GM23338 (cell line): ENCODE measurements at regions not wholly inside any gene's neighbourhood (a gene's known extent, or its start where the extent isn't known, plus 50 kb on each side); places are given as distances from the start of the nearest gene placed in this dataset.

Experiments
- ATAC-seq: fragments of 200-7000 bp; cut with Tn5 transposase; 3 replicates; pipeline ENCODE4 v1.9.1; 2020
- DNase-seq: peaks from one replicate; pipeline ENCODE4 v3.0.0-alpha.2; 2015; ENCODE audit warnings: low spot score
- H2AFZ ChIP-seq: fragments of 200-600 bp; sonication (generic); 2 replicates; pipeline ENCODE4 v1.8.0; 2016; ENCODE audit warnings: antibody characterized with exemption, mild to moderate bottlenecking, moderate library complexity
- H3F3A ChIP-seq: fragments of 200-600 bp; sonication (generic); replicated peaks from 2 replicates; pipeline ENCODE4 v1.8.0; 2017; ENCODE audit warnings: antibody characterized with exemption, mixed run types, low read depth
- H3K27ac ChIP-seq: fragments of 200-600 bp; sonication (generic); 2 replicates; pipeline ENCODE4 v1.6.1; 2016; ENCODE audit warnings: low read depth
- H3K27me3 ChIP-seq: fragments of 200-600 bp; sonication (generic); 2 replicates; pipeline ENCODE4 v1.8.0; 2016; ENCODE audit warnings: mild to moderate bottlenecking, mixed run types, moderate library complexity; ENCODE audit not compliant: insufficient read depth
- H3K36me3 ChIP-seq: fragments of 200-600 bp; sonication (generic); 2 replicates; pipeline ENCODE4 v1.8.0; 2016; ENCODE audit warnings: mild to moderate bottlenecking; ENCODE audit not compliant: insufficient read depth
- H3K4me1 ChIP-seq: fragments of 200-600 bp; sonication (generic); 2 replicates; pipeline ENCODE4 v1.8.0; 2016; ENCODE audit warnings: mild to moderate bottlenecking, moderate library complexity; ENCODE audit not compliant: insufficient read depth
- H3K4me2 ChIP-seq: fragments of 200-600 bp; sonication (generic); 2 replicates; pipeline ENCODE4 v1.7.1; 2017; ENCODE audit warnings: mixed run types
- H3K4me3 ChIP-seq: fragments of 200-600 bp; sonication (generic); 2 replicates; pipeline ENCODE4 v1.6.1; 2016; ENCODE audit warnings: mixed run types
- H3K79me2 ChIP-seq: fragments of 200-600 bp; sonication (generic); replicated peaks from 2 replicates; pipeline ENCODE4 v1.8.0; 2017; ENCODE audit warnings: mild to moderate bottlenecking; ENCODE audit not compliant: insufficient read depth
- H3K9me2 ChIP-seq: fragments of 200-600 bp; sonication (generic); 2 replicates; pipeline ENCODE4 v1.8.0; 2017; ENCODE audit not compliant: insufficient read depth
- H4K20me1 ChIP-seq: fragments of 200-600 bp; sonication (generic); replicated peaks from 2 replicates; pipeline ENCODE4 v1.8.0; 2017; ENCODE audit warnings: mild to moderate bottlenecking; ENCODE audit not compliant: insufficient read depth
- H3K27ac Mint-ChIP-seq: 2 replicates; pipeline ENCODE4 v1.8.0; 2020; ENCODE audit warnings: inconsistent platforms, mild to moderate bottlenecking, moderate library complexity, mixed read lengths
- H3K27me3 Mint-ChIP-seq: 3 replicates; pipeline ENCODE4 v1.8.0; 2022; ENCODE audit warnings: low read depth, mild to moderate bottlenecking, moderate library complexity, mixed read lengths, inconsistent platforms; ENCODE audit not compliant: insufficient read depth, poor library complexity
- H3K36me3 Mint-ChIP-seq: 3 replicates; pipeline ENCODE4 v1.8.0; 2021; ENCODE audit warnings: low read depth, mild to moderate bottlenecking, inconsistent platforms, moderate library complexity, mixed read lengths
- H3K4me1 Mint-ChIP-seq: 3 replicates; pipeline ENCODE4 v1.8.0; 2020; ENCODE audit warnings: mild to moderate bottlenecking, inconsistent platforms, mixed read lengths
- H3K4me3 Mint-ChIP-seq: 3 replicates; pipeline ENCODE4 v1.8.0; 2021; ENCODE audit warnings: moderate library complexity, mild to moderate bottlenecking, inconsistent platforms, mixed read lengths
- H3K9me3 Mint-ChIP-seq: 3 replicates; pipeline ENCODE4 v1.8.0; 2020; ENCODE audit warnings: moderate library complexity, mild to moderate bottlenecking, inconsistent platforms, mixed read lengths
- CREB1 ChIP-seq: fragments of 250-450 bp; sonication (Bioruptor Pico); IDR thresholded peaks from 2 replicates; pipeline ENCODE4 v1.5.0; 2020; ENCODE audit warnings: low read depth, mild to moderate bottlenecking, moderate library complexity
- EZH2 ChIP-seq: fragments of 200-600 bp; sonication (generic); IDR thresholded peaks from one replicate; pipeline ENCODE4 v1.8.0; 2017; ENCODE audit warnings: antibody characterized with exemption, mild to moderate bottlenecking, low read depth; ENCODE audit not compliant: unreplicated experiment
- EZH2phosphoT487 ChIP-seq: fragments of 200-600 bp; sonication (generic); IDR thresholded peaks from one replicate; pipeline ENCODE4 v1.8.1; 2018; ENCODE audit warnings: antibody characterized with exemption; ENCODE audit not compliant: unreplicated experiment
- JUNB ChIP-seq: IDR thresholded peaks from one replicate; pipeline ENCODE4 v1.6.1; 2016; ENCODE audit warnings: antibody characterized with exemption; ENCODE audit not compliant: unreplicated experiment
- NANOG ChIP-seq: IDR thresholded peaks from 2 replicates; pipeline ENCODE4 v1.6.1; 2016; ENCODE audit warnings: antibody characterized with exemption, borderline replicate concordance
- POLR2AphosphoS5 ChIP-seq: IDR thresholded peaks from 2 replicates; pipeline ENCODE4 v1.6.1; 2016; ENCODE audit warnings: antibody characterized with exemption, low read depth
- TF ChIP-seq, protein P1 (sequence below): IDR thresholded peaks from one replicate; pipeline ENCODE4 v1.6.1; 2018; ENCODE audit warnings: antibody characterized with exemption; ENCODE audit not compliant: unreplicated experiment
- TF ChIP-seq, protein P2 (sequence below): fragments of 250-450 bp; sonication (Bioruptor Pico); IDR thresholded peaks from 2 replicates; pipeline ENCODE4 v1.5.0; 2020; ENCODE audit warnings: mild to moderate bottlenecking, moderate library complexity
- TF ChIP-seq, protein P3 (sequence below), 2 experiments: fragments of 200-600 bp in 1 of 2; sonication (generic) in 1 of 2; conservative IDR thresholded peaks; 2 replicates each; pipeline versions ENCODE4 v1.5.1 to v1.6.1; 2016 to 2017; ENCODE audit warnings: antibody characterized with exemption in 2 of 2, low read depth in 2 of 2, mild to moderate bottlenecking in 2 of 2, moderate library complexity in 1 of 2
- TF ChIP-seq, protein P4 (sequence below): IDR thresholded peaks from 2 replicates; pipeline ENCODE4 v1.6.1; 2016; ENCODE audit warnings: antibody characterized with exemption

DNA sequence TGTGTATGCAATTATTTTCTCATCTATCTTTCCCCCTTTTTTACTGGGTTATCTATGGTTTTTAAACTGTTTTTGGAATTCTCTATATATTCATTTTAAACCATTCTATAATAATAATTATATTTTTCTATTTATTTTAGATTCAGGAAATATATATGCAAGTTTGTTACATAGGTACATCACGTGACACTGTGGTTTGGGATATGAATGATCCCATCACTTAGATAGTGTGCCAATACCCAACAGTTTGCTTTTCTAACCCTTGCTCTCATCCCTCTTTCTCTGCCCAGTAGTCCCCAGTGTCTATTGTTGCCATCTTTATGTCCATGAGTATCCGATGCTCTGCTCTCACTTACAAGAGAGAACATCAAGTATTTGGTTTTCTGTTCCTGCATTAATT lies 65.8 kb upstream of the SPHKAP start (continued):
- TF ChIP-seq, protein P1, sequence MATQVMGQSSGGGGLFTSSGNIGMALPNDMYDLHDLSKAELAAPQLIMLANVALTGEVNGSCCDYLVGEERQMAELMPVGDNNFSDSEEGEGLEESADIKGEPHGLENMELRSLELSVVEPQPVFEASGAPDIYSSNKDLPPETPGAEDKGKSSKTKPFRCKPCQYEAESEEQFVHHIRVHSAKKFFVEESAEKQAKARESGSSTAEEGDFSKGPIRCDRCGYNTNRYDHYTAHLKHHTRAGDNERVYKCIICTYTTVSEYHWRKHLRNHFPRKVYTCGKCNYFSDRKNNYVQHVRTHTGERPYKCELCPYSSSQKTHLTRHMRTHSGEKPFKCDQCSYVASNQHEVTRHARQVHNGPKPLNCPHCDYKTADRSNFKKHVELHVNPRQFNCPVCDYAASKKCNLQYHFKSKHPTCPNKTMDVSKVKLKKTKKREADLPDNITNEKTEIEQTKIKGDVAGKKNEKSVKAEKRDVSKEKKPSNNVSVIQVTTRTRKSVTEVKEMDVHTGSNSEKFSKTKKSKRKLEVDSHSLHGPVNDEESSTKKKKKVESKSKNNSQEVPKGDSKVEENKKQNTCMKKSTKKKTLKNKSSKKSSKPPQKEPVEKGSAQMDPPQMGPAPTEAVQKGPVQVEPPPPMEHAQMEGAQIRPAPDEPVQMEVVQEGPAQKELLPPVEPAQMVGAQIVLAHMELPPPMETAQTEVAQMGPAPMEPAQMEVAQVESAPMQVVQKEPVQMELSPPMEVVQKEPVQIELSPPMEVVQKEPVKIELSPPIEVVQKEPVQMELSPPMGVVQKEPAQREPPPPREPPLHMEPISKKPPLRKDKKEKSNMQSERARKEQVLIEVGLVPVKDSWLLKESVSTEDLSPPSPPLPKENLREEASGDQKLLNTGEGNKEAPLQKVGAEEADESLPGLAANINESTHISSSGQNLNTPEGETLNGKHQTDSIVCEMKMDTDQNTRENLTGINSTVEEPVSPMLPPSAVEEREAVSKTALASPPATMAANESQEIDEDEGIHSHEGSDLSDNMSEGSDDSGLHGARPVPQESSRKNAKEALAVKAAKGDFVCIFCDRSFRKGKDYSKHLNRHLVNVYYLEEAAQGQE: no peak

DNA sequence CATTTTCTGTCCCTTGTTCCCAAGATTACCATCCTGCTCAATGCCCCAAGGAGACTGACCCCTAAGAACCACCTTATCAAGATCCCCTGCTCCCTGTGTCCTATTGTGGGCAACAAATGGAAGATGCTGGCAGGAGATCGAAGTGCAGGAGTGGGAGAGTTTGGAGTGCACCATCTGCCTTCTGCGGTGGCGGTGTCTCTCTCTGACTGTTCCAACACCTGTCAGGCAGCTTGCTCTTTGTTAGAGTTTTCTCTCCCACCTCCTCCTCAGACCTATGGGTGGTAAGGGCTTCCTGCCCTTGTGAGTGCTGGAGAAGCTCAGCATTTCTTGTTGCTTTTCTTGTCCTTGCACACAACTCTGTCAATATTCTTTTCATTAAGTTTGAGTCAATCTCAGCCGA lies 64.1 kb upstream of the SPHKAP start:
- H3K36me3 Mint-ChIP-seq: no peaks in the 10 kb centered on the region
- Histone ChIP-seq H3K27ac (no peak overlapping the region), H3K4me2 (no peak overlapping the region), H2AFZ (no peak overlapping the region; the same call in 1 of the 2 replicates), H4K20me1 (no peaks in the 10 kb centered on the region), H3K4me1 (no peaks in the 10 kb centered on the region), H3K36me3 (no peaks in the 10 kb centered on the region), H3K9me2 (0 out of 2 replicates have a peak, but pooled peaks cover 6% of the 10 kb centered on the region), H3K27me3 (no peaks in the 10 kb centered on the region), H3K79me2 (no peaks in the 10 kb centered on the region), H3K4me3 (no peak overlapping the region), H3F3A (no peaks in the 10 kb centered on the region)
- ATAC-seq: no peak
- no peak for DNase-seq
- H3K27ac Mint-ChIP-seq: no peak overlapping the region
- H3K4me3 Mint-ChIP-seq: no peak overlapping the region
- H3K4me1 Mint-ChIP-seq: no peaks in the 10 kb centered on the region
- H3K27me3 Mint-ChIP-seq: no peaks in the 10 kb centered on the region
- H3K9me3 Mint-ChIP-seq: no peaks in the 10 kb centered on the region
- TF ChIP-seq, protein P2, sequence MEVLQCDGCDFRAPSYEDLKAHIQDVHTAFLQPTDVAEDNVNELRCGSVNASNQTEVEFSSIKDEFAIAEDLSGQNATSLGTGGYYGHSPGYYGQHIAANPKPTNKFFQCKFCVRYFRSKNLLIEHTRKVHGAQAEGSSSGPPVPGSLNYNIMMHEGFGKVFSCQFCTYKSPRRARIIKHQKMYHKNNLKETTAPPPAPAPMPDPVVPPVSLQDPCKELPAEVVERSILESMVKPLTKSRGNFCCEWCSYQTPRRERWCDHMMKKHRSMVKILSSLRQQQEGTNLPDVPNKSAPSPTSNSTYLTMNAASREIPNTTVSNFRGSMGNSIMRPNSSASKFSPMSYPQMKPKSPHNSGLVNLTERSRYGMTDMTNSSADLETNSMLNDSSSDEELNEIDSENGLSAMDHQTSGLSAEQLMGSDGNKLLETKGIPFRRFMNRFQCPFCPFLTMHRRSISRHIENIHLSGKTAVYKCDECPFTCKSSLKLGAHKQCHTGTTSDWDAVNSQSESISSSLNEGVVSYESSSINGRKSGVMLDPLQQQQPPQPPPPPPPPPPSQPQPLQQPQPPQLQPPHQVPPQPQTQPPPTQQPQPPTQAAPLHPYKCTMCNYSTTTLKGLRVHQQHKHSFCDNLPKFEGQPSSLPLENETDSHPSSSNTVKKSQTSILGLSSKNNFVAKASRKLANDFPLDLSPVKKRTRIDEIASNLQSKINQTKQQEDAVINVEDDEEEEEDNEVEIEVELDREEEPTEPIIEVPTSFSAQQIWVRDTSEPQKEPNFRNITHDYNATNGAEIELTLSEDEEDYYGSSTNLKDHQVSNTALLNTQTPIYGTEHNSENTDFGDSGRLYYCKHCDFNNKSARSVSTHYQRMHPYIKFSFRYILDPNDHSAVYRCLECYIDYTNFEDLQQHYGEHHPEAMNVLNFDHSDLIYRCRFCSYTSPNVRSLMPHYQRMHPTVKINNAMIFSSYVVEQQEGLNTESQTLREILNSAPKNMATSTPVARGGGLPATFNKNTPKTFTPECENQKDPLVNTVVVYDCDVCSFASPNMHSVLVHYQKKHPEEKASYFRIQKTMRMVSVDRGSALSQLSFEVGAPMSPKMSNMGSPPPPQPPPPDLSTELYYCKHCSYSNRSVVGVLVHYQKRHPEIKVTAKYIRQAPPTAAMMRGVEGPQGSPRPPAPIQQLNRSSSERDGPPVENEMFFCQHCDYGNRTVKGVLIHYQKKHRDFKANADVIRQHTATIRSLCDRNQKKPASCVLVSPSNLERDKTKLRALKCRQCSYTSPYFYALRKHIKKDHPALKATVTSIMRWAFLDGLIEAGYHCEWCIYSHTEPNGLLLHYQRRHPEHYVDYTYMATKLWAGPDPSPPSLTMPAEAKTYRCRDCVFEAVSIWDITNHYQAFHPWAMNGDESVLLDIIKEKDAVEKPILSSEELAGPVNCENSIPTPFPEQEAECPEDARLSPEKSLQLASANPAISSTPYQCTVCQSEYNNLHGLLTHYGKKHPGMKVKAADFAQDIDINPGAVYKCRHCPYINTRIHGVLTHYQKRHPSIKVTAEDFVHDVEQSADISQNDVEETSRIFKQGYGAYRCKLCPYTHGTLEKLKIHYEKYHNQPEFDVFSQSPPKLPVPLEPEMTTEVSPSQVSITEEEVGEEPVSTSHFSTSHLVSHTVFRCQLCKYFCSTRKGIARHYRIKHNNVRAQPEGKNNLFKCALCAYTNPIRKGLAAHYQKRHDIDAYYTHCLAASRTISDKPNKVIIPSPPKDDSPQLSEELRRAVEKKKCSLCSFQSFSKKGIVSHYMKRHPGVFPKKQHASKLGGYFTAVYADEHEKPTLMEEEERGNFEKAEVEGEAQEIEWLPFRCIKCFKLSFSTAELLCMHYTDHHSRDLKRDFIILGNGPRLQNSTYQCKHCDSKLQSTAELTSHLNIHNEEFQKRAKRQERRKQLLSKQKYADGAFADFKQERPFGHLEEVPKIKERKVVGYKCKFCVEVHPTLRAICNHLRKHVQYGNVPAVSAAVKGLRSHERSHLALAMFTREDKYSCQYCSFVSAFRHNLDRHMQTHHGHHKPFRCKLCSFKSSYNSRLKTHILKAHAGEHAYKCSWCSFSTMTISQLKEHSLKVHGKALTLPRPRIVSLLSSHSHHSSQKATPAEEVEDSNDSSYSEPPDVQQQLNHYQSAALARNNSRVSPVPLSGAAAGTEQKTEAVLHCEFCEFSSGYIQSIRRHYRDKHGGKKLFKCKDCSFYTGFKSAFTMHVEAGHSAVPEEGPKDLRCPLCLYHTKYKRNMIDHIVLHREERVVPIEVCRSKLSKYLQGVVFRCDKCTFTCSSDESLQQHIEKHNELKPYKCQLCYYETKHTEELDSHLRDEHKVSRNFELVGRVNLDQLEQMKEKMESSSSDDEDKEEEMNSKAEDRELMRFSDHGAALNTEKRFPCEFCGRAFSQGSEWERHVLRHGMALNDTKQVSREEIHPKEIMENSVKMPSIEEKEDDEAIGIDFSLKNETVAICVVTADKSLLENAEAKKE (CRISPR knock-in tag): no peak
- TF ChIP-seq NANOG (no peak), CREB1 (CRISPR knock-in tag) (no peak), EZH2phosphoT487 (no peak), POLR2AphosphoS5 (no peak), JUNB (no peak), EZH2 (no peak)
- TF ChIP-seq, protein P3, sequence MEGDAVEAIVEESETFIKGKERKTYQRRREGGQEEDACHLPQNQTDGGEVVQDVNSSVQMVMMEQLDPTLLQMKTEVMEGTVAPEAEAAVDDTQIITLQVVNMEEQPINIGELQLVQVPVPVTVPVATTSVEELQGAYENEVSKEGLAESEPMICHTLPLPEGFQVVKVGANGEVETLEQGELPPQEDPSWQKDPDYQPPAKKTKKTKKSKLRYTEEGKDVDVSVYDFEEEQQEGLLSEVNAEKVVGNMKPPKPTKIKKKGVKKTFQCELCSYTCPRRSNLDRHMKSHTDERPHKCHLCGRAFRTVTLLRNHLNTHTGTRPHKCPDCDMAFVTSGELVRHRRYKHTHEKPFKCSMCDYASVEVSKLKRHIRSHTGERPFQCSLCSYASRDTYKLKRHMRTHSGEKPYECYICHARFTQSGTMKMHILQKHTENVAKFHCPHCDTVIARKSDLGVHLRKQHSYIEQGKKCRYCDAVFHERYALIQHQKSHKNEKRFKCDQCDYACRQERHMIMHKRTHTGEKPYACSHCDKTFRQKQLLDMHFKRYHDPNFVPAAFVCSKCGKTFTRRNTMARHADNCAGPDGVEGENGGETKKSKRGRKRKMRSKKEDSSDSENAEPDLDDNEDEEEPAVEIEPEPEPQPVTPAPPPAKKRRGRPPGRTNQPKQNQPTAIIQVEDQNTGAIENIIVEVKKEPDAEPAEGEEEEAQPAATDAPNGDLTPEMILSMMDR (conservative IDR thresholded peaks at IDR 0.05; ENCODE audit: low read depth in 2 of 2): no peak
- TF ChIP-seq, protein P4, sequence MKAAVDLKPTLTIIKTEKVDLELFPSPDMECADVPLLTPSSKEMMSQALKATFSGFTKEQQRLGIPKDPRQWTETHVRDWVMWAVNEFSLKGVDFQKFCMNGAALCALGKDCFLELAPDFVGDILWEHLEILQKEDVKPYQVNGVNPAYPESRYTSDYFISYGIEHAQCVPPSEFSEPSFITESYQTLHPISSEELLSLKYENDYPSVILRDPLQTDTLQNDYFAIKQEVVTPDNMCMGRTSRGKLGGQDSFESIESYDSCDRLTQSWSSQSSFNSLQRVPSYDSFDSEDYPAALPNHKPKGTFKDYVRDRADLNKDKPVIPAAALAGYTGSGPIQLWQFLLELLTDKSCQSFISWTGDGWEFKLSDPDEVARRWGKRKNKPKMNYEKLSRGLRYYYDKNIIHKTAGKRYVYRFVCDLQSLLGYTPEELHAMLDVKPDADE: no peak
